UCSD-AML1 (cell line): ENCODE measurements at regions not wholly inside any gene's neighbourhood (a gene's known extent, or its start where the extent isn't known, plus 50 kb on each side); places are given as distances from the start of the nearest gene placed in this dataset.

Experiments used
- DNase-seq: peaks from one replicate; lab custom pipeline; 2025; ENCODE audit not compliant: unreplicated experiment; lab: John Stamatoyannopoulos, UW

DNA sequence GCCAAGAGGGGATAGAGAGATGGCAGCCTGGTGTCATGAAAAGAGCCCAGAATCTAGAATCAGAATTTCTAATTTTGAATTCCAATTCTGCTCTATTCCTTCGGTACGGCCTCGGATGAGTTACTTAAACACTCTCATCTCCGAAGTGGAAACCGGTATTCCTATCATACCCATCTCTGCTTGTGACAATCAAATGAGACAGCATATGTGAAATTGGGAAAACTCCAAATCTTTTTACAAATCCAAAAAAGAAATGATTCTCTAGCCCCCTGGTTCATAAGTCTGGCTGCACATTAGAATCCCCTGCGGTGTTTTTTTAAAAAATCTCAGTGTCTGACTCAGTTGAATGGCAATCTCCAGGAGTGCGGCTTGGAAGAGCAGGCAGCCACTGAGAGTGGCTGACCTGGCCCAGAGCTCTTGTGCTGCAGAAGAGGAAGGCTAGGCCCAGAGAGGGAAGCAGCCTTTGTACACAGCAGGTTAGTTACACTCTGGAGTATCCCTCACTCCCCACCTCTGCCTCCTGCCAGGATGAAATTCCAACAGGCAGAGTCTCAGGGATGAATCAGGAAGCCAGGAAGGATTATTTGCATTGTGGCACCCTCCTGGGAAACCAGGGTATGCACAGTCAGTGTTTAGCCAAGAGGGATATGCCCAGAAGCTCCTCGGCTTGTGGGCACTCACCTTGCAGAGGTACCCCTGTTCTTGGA lies 93.6 kb upstream of the ISX start:
- no peak for DNase-seq

DNA sequence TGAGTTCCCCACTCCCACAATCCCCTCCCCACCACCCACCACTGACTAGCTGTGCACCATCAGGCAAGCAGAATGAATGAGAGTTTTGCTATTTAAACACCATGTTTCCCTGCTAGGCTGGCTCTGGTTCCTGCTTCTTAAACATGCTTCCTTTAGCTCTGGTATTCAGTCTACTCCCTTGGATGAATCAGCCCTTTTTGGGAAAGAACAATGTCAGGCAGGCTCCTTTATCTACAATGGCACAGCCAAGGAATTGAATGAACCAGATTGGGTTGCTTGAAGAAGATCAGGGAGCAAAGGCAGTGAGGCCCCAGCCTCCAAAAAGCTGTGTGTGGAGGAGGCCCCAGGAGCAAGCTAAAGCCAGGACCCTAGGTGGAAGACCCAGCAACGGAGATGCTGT lies 92.9 kb upstream of the ISX start:
- no peak for DNase-seq

DNA sequence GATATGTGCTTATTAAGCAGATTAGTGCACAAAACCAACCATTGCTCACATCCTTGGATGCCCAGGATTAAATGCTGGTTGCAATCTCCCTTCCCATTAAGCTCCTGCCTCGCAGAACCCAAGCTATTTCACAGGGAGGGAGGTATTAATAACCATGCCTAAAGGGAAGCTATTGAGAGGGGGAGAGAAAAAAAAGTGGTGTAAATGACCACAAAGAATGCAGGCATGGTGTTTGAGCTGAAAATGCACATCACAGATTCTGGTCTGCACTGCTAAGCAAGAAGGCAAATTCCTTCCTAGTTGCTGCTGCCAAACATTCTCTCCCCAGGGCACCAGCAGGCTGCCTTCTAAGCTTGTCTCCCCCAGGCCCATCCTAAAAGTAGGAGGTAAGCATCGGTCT lies 92.0 kb upstream of the ISX start:
- DNase-seq = no peak

DNA sequence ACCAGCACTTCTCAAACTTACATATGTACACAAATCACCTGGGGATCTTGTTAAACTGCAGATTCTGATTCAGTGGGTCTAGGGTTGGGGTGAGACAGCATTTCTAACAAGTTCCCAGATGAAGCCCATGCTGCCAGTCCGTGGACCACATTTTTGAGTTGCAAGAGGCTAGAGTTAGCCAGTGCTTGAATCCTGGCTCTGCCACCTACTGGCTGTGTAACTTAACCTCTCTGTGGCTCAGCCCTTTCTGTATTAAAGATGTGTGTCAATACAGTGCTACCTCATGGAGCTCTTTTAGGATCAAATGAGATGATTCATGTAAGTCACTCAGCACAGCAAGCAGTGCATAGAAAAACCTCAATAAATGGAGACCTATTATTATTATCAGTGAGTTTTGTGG lies 90.2 kb upstream of the ISX start:
- no peak for DNase-seq

DNA sequence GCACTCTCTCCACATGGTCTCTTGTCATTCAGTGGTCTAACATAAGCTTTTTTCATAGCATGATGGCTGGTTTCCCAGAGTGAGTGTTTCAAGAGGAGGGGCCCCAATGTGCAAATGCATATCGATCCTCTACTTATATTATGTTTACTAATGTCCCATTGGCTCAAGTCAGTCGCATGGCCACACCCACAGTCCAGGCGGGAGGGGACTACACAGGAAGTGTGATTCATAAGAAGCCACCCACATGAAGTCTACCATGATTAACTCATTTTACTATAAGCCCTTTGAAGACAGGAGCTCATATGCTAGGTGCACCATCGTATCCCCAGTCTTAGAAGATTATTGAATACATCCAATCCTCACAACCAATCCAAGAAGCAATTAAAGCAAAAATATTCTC lies 89.5 kb upstream of the ISX start:
- no peak for DNase-seq

DNA sequence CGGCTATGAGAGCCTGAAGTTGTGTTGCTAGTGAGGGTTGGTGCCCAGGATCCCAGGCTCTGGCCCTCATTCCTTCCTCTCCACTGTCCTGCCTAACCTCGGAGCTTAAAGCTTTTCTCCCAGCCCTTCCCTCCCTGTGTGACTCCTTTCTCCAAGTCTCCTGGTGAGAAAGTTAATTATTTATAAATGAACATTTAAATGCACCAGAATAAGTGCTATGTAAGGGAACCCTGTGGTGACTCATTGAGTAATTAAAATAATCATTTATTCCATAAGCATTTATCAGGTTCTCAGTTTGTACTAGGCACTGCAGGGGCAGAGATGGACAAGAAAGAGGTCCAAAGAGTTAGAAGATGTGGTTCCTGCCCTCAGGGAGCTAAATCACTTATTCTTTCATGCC lies 89.1 kb upstream of the ISX start:
- DNase-seq = no peak

DNA sequence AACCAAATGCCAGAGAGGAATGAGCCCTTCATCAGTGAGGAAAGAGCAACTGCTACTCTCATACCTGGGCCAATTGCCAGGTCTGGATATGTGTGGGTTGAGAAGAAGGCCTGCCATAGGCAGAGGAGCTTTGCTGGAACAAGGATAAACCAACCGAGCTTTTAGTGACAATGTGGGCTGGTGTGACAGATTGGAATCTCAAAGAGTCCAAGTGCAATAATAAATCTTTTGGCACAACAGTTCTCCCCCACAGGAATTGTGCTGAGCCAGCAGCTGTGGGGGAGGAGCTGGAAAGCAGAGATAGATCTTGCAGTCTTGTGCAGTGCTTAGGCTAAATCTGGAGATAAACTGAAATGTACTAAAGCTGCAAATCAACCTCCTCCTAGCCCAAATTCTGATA lies 79.4 kb upstream of the ISX start:
- no peak for DNase-seq

DNA sequence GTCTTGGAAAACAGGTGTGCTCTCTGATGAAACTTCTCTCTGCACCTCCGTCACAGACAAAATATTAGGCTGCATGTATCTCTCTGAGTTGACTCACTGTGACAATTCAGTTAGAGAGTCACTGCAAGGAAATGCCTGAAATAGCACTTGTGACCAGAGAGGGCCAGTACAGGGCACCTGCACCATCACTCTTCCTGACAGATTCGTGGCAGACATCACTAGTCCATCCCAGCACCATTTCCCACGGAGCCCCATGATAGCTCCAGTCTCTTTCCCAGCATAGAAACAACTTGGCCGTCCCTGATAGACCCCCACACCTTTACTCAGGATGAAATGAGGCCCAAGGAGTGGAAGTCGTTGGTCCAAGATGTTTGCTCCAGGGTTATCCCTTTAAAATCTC lies 73.3 kb upstream of the ISX start:
- no peak for DNase-seq

DNA sequence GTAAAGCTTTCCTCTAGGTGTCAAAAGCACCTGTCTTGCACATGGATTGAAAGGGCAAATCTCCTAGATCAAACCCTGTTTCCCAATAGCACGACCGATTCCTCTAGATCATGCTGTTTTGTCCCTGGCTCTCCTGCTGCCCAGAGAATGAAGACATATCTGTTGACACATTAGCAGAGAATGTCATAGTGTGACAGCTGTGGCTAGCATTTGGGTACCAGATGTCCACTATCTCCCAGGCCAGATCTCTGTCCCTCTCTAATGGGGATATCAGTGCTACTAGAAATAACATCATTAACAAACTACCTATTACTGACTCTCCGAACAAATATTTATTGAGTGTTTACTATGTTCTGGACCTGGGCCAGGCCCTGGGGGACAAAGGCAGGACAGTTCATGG lies 72.4 kb upstream of the ISX start:
- no peak for DNase-seq

DNA sequence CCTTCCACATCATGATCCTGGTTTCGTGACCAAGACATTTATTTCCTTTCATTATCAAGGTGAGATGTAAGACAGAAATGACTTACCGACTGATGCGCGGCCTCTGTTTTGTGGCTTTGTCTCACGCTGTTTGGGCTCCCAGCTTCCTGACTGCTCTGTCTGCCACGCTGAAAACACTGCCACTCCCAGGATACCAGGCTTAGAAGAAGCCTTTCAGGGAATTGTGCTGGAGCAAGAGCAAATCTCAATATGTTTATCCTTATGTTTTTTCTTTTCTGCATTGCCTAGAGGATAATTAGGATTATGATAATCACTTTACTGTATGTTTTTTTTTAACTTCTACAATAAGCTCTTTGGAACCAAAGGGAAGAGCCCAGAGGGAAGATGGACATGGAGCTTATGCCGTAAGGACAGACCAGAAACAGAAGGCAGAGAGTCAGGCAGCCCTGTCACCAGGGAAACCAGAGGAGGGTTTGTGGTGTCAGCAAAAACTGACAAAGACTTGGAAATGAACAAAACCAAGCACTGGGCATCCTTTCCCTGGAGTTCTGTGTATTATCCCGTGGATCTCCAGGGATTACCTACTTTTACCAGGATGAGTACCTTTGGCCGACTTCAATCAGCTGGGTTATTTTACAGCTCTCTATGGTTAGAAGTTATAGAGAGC lies 68.2 kb upstream of the ISX start:
- DNase-seq = no peak

DNA sequence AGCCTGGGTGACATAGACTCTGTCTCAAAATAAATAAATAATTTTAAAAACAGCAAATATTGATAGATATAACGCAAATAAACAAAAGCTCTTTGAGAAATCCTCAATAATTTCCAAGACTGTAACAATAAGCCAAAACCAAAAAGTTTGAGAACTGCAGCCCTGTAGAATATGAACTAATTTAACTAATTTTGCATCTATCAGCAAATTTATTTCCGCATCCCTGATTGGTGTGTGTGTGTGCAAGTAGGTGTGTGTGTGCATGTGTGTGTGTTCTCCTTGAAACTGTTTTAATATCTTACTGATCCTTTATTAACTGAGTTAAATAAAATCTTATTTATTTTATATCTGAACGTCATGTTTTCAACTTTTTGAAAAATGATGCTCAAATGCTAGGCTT lies 67.0 kb upstream of the ISX start:
- no peak for DNase-seq

DNA sequence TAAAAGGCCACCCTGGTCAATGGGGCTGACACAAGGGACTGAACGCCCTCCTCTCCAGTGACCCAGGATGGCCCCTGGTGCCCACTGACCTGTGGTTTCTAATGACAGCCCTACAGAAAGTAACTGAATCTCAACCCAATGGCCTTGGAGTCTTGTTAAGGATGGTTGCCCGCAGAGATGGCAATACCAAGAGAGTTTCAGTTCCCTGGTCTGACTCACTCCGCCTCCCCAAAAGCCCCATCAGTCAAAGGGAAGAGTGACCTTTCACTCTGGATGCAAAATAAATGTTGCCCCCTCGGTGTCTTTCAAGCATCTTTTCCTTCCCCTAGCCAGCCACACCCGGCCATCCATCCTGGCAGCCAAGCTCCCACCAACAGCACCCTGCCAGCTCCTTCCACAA lies 57.7 kb upstream of the ISX start:
- DNase-seq = no peak

DNA sequence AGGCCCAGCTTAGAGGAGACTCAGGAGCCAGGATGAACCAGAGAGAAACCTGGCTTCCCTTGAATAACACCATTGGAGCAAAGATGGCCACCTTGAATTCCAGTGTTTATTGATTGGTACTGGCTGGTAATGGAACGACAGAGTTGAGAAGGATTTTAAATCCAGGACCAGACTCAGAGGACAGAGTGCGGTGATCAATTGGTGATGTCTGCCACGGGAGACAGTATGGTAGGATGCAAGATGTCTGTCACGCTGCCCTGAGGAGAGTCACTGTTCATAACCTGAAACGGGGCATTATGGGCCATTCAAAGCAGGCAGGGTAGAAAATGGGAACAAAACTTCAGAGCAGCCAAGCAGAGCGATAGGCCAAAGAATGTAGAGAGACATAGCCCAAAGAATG lies 55.4 kb upstream of the ISX start:
- DNase-seq = no peak

DNA sequence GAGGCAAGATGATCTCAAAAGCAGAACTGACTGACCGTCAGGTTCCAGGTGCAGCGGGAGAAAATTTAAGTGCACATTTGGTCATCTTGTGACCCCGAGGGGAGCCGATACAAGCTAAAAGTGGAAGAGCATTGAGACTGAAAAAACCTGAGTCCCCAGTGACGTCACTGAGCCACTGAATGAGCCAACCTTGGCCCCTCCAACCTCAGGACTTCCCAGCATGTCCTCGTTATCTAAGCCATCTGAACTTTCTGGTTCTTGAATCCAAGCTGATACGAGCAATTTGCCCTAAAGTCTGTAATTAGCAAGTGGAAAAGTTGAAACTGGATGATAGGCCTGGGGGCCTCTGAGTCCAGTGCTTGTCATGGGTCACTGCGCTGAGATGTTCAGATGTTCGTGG lies 51.1 kb upstream of the ISX start:
- no peak for DNase-seq
